ENCODE measurements at regions not wholly inside any gene's neighbourhood (a gene's known extent, or its start where the extent isn't known, plus 50 kb on each side); places are given as distances from the start of the nearest gene placed in this dataset.

DNA sequence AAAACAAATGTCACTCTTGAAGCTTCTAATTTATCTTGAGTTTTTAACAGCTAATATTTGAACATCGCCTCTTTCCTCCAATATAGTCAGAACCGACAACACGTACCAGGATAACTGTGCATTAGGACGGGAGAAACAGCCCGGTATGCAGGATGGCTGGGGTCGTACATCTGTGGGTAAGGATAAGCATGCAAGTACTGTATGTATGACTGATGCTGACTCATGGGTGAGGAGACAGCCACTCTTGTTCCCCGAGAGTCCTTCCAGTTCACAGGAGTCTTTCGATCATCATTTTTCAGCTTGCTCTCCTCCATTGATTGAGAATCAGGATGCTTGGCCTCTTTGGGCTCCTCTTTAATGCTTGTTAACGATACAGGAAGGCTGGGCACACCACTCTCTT, 102.3 kb downstream of the ZNF608 start (continued):
- TF ChIP-seq ZNF778 (CRISPR knock-in tag; IDR thresholded peaks at IDR 0.05) (no peak), TCFL5 (CRISPR knock-in tag; conservative IDR thresholded peaks at IDR 0.05) (no peak), ZBTB1 (CRISPR knock-in tag; IDR thresholded peaks at IDR 0.05; ENCODE audit: borderline replicate concordance, low read depth) (no peak), PCBP2 (IDR thresholded peaks at IDR 0.05; ENCODE audit: low read depth, low read length, poor library complexity, severe bottlenecking) (no peak), EP300 (IDR thresholded peaks at IDR 0.05; ENCODE audit: low read length) (peak; percentile 45; the same call in 1 of the 2 replicates), DPF2 (IDR thresholded peaks at IDR 0.05) (peak; percentile 73), ZEB2 (IDR thresholded peaks at IDR 0.05) (no peak), TARDBP (IDR thresholded peaks at IDR 0.05) (no peak), LEF1 (IDR thresholded peaks at IDR 0.05) (no peak), GTF2E2 (tag; IDR thresholded peaks at IDR 0.05) (no peak), MTA3 (IDR thresholded peaks at IDR 0.05; ENCODE audit: borderline replicate concordance) (peak; percentile 20; the same call in 1 of the 2 replicates), CBFB (CRISPR knock-in tag; IDR thresholded peaks at IDR 0.05) (no peak), ETS2 (tag; IDR thresholded peaks at IDR 0.05; ENCODE audit: borderline replicate concordance, poor library complexity, severe bottlenecking) (no peak), SREBF2 (CRISPR knock-in tag; IDR thresholded peaks at IDR 0.05) (no peak), ZNF197 (CRISPR knock-in tag; IDR thresholded peaks at IDR 0.05; ENCODE audit: low read depth) (no peak), ZNF57 (CRISPR knock-in tag; IDR thresholded peaks at IDR 0.05) (no peak), NEUROD1 (IDR thresholded peaks at IDR 0.05; ENCODE audit: borderline replicate concordance, low read depth, low read length, partially characterized antibody) (no peak), SIX5 (IDR thresholded peaks at IDR 0.05; ENCODE audit: borderline replicate concordance in 1 of 2, insufficient read depth in 1 of 2, low read depth in 1 of 2, low read length in 2 of 2) (no peak), ZNF644 (tag; IDR thresholded peaks at IDR 0.05; ENCODE audit: low read depth) (no peak), ZNF175 (CRISPR knock-in tag; IDR thresholded peaks at IDR 0.05; ENCODE audit: low read depth) (no peak), MTA2 (IDR thresholded peaks at IDR 0.05; ENCODE audit: low read depth) (no peak), ZNF174 (CRISPR knock-in tag; IDR thresholded peaks at IDR 0.05) (no peak), ZNF561 (CRISPR knock-in tag; conservative IDR thresholded peaks at IDR 0.05) (no peak), MYNN (IDR thresholded peaks at IDR 0.05) (no peak), MYNN (CRISPR knock-in tag; IDR thresholded peaks at IDR 0.05) (no peak), RUNX1 (IDR thresholded peaks at IDR 0.05; ENCODE audit: low read depth) (no peak), NR2F6 (CRISPR knock-in tag; IDR thresholded peaks at IDR 0.05) (no peak), POLR2A (conservative IDR thresholded peaks at IDR 0.05) (no peak), FOXJ2 (tag; IDR thresholded peaks at IDR 0.05) (no peak)
- TF ChIP-seq, protein P1, sequence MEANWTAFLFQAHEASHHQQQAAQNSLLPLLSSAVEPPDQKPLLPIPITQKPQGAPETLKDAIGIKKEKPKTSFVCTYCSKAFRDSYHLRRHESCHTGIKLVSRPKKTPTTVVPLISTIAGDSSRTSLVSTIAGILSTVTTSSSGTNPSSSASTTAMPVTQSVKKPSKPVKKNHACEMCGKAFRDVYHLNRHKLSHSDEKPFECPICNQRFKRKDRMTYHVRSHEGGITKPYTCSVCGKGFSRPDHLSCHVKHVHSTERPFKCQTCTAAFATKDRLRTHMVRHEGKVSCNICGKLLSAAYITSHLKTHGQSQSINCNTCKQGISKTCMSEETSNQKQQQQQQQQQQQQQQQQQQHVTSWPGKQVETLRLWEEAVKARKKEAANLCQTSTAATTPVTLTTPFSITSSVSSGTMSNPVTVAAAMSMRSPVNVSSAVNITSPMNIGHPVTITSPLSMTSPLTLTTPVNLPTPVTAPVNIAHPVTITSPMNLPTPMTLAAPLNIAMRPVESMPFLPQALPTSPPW (CRISPR knock-in tag; IDR thresholded peaks at IDR 0.05): no peak
- TF ChIP-seq, protein P2, sequence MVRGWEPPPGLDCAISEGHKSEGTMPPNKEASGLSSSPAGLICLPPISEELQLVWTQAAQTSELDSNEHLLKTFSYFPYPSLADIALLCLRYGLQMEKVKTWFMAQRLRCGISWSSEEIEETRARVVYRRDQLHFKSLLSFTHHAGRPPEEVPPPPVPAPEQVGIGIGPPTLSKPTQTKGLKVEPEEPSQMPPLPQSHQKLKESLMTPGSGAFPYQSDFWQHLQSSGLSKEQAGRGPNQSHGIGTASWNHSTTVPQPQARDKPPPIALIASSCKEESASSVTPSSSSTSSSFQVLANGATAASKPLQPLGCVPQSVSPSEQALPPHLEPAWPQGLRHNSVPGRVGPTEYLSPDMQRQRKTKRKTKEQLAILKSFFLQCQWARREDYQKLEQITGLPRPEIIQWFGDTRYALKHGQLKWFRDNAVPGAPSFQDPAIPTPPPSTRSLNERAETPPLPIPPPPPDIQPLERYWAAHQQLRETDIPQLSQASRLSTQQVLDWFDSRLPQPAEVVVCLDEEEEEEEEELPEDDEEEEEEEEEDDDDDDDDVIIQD (CRISPR knock-in tag; IDR thresholded peaks at IDR 0.05): no peak
- TF ChIP-seq, protein P3, sequence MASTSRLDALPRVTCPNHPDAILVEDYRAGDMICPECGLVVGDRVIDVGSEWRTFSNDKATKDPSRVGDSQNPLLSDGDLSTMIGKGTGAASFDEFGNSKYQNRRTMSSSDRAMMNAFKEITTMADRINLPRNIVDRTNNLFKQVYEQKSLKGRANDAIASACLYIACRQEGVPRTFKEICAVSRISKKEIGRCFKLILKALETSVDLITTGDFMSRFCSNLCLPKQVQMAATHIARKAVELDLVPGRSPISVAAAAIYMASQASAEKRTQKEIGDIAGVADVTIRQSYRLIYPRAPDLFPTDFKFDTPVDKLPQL (IDR thresholded peaks at IDR 0.05; ENCODE audit: extremely low read depth, insufficient read length): no peak

Measured in K562 (cell line).